ENCODE measurements at regions not wholly inside any gene's neighbourhood (a gene's known extent, or its start where the extent isn't known, plus 50 kb on each side); places are given as distances from the start of the nearest gene placed in this dataset.

DNA sequence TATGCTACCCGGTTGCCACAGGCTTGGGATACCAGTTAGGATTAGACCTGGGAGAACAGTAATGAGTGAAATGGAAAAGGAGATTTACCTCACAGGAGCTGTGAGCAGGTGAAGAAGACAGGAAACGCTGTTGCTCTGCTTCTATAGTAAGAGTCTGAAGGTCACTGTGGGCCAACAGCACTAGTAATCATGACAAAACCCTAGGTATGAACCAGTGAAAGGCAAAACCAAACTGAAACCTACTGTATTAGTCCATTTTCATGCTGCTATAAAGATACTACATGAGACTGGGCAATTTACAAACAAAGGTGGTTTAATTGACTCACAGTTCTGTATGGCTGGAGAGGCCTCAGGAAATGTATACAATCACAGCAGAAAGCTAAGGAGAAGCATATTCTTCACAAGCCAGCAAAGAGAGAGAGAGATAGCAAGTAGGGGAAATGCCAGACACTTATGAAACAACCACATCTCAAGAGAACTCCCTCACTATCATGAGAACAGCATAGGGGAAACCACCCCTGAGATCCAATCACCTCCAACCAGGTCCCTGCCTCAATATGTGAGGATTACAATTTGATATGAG, 736.7 kb upstream of the INTU start:
- no peaks in the 10 kb centered on the region for H3K27me3 ChIP-seq
- 88 to 95% methylated on average over 2 of the region's 2 CpGs for WGBS, 2 donors
- DNase-seq (no peak), ATAC-seq (ENCODE audit: low FRiP score in 2 of 2) (no peak)
- H3K4me3 ChIP-seq, result no peak overlapping the region
- H3K9me3 ChIP-seq, result peaks cover 0 to 9% (median 8%) of the 10 kb centered on the region in 4 donors
- TF ChIP-seq POLR2A (IDR thresholded peaks at IDR 0.05), result no peak
- TF ChIP-seq, protein P1, sequence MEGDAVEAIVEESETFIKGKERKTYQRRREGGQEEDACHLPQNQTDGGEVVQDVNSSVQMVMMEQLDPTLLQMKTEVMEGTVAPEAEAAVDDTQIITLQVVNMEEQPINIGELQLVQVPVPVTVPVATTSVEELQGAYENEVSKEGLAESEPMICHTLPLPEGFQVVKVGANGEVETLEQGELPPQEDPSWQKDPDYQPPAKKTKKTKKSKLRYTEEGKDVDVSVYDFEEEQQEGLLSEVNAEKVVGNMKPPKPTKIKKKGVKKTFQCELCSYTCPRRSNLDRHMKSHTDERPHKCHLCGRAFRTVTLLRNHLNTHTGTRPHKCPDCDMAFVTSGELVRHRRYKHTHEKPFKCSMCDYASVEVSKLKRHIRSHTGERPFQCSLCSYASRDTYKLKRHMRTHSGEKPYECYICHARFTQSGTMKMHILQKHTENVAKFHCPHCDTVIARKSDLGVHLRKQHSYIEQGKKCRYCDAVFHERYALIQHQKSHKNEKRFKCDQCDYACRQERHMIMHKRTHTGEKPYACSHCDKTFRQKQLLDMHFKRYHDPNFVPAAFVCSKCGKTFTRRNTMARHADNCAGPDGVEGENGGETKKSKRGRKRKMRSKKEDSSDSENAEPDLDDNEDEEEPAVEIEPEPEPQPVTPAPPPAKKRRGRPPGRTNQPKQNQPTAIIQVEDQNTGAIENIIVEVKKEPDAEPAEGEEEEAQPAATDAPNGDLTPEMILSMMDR (IDR thresholded peaks at IDR 0.05), result no peak
- no peak for TF ChIP-seq EP300 (IDR thresholded peaks at IDR 0.05)
- no peak for TF ChIP-seq POLR2AphosphoS5 (IDR thresholded peaks at IDR 0.05)
- H3K4me1 ChIP-seq, result no peaks in the 10 kb centered on the region
- no peaks in the 10 kb centered on the region for H3K36me3 ChIP-seq
- H3K27ac ChIP-seq, result no peak overlapping the region

DNA sequence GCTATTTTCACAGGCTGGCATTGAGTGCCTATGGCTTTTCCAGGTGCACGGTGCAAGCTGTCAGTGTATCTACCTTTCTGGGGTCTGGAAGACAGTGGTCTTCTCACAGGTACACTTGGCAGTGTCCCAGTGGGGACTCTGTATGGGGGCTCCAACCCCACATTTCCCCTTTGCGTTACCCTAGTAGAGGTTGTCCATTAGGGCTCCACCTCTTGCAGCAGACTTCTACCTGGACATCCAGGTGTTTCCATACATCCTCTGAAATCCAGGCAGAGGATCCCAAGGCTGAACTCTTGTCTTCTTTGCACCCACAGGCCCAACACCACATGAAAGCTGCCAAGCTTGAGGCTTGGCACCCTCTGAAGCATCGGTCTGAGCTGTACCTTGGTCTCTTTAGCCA, 735.7 kb upstream of the INTU start:
- no peaks in the 10 kb centered on the region for H3K4me1 ChIP-seq
- peaks cover 0 to 9% (median 8%) of the 10 kb centered on the region in 4 donors for H3K9me3 ChIP-seq
- H3K36me3 ChIP-seq, result no peaks in the 10 kb centered on the region
- no peak for ATAC-seq (ENCODE audit: low FRiP score in 2 of 2)
- no peak for DNase-seq
- WGBS, 2 donors, result 85 to 90% methylated on average over 3 of the region's 3 CpGs
- no peak overlapping the region for H3K27ac ChIP-seq
- TF ChIP-seq, protein P1 (IDR thresholded peaks at IDR 0.05), result no peak
- no peak for TF ChIP-seq POLR2AphosphoS5 (IDR thresholded peaks at IDR 0.05)
- no peaks in the 10 kb centered on the region for H3K27me3 ChIP-seq
- no peak overlapping the region for H3K4me3 ChIP-seq

GRCh38 chr4:126898815-126899214, 733.9 kb upstream of the INTU start:
- H3K27me3 ChIP-seq, result no peaks in the 10 kb centered on the region
- ATAC-seq (ENCODE audit: low FRiP score in 2 of 2), result no peak
- WGBS, 2 donors, result 89 to 93% methylated on average over 1 of the region's 1 CpG
- H3K9me3 ChIP-seq, result peaks cover 0 to 9% (median 8%) of the 10 kb centered on the region in 4 donors
- no peak for TF ChIP-seq POLR2A (IDR thresholded peaks at IDR 0.05)
- TF ChIP-seq, protein P1 (IDR thresholded peaks at IDR 0.05), result no peak
- TF ChIP-seq POLR2AphosphoS5 (IDR thresholded peaks at IDR 0.05), result no peak
- no peak for TF ChIP-seq EP300 (IDR thresholded peaks at IDR 0.05)
- H3K4me3 ChIP-seq, result no peak overlapping the region
- H3K4me1 ChIP-seq, result no peaks in the 10 kb centered on the region
- no peaks in the 10 kb centered on the region for H3K36me3 ChIP-seq
- no peak for DNase-seq
- H3K27ac ChIP-seq, result no peak overlapping the region

- DNase-seq, result no peak
- H3K36me3 ChIP-seq, result no peaks in the 10 kb centered on the region
- H3K27me3 ChIP-seq, result no peaks in the 10 kb centered on the region
- no peak for TF ChIP-seq POLR2AphosphoS5 (IDR thresholded peaks at IDR 0.05)
- TF ChIP-seq, protein P1 (IDR thresholded peaks at IDR 0.05), result no peak
- no peak for TF ChIP-seq POLR2A (IDR thresholded peaks at IDR 0.05)
- H3K4me1 ChIP-seq, result no peaks in the 10 kb centered on the region
- peak; percentile 68 to 92 for ATAC-seq (ENCODE audit: low FRiP score in 2 of 2)
- no peak overlapping the region for H3K27ac ChIP-seq
- H3K9me3 ChIP-seq, result peaks cover 0 to 9% (median 8%) of the 10 kb centered on the region in 4 donors
- H3K4me3 ChIP-seq, result no peak overlapping the region
- 29 to 46% methylated on average over 2 of the region's 2 CpGs for WGBS, 2 donors
Observed at GRCh38 chr4:126899331-126899801, 733.4 kb upstream of the INTU start.

DNA sequence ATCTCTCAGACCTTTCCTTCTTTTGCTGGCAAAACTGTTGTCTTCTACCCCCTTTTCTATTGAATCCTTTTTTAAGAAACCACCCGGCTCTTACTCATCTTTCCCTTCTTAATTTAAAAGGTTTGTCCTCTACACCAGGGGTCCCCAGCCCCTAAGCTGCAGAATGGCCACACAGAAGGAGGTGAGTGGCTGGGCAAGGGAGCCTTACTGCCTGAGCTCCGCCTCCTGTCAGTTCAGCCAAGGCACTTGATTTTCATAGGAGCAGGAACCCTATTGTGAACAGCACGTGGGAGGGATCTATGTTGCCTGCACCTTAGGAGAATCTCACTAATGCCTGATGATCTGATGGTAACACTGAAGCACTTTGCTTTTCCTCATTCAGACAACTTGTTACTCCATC, 726.3 kb upstream of the INTU start:
- Histone ChIP-seq H3K4me3 (no peak overlapping the region), H3K4me1 (no peaks in the 10 kb centered on the region), H3K36me3 (no peaks in the 10 kb centered on the region), H3K9me3 (no peaks in the 10 kb centered on the region), H3K27ac (no peak overlapping the region), H3K27me3 (no peaks in the 10 kb centered on the region)
- TF ChIP-seq POLR2AphosphoS5 (IDR thresholded peaks at IDR 0.05) (no peak), POLR2A (IDR thresholded peaks at IDR 0.05) (no peak), EP300 (IDR thresholded peaks at IDR 0.05) (no peak)
- TF ChIP-seq, protein P1 (IDR thresholded peaks at IDR 0.05), result no peak
- DNase-seq, result no peak
- WGBS, 2 donors, result 70 to 79% methylated on average over 3 of the region's 3 CpGs
- no peak for ATAC-seq (ENCODE audit: low FRiP score in 2 of 2)
